K562 (cell line): ENCODE measurements at regions not wholly inside any gene's neighbourhood (a gene's known extent, or its start where the extent isn't known, plus 50 kb on each side); places are given as distances from the start of the nearest gene placed in this dataset.

ENCODE experiments used
- ATAC-seq: fragments of 200-7000 bp; cut with Tn5 transposase; 3 replicates; pipeline ENCODE4 v1.9.1; 2020; ENCODE audit warnings: moderate library complexity
- BruUV-seq: library from RNA; stranded (reverse); fragments of 400-500 nt; replicated peaks from 2 replicates; lab custom pipeline; 2021; lab: Mats Ljungman, UMichigan
- CTCF ChIA-PET: fragments of 300-600 bp; formaldehyde crosslinking; extraction: SDS; loops from one replicate; lab custom pipeline; 2021; ENCODE audit warnings: low intra/inter-chr PET ratio; lab: Yijun Ruan, JAX
- POLR2A ChIA-PET: fragments of 300-600, 350-650 bp; sonication (Branson Sonifier 250); formaldehyde crosslinking; extraction: SDS; loops from one replicate; lab custom pipeline; 2021; ENCODE audit warnings: antibody characterized with exemption, inconsistent platforms; lab: Yijun Ruan, JAX
- DNase-seq, 4 experiments: peaks; one replicate each; pipeline versions ENCODE4 v3.0.0 to v3.0.0-alpha.2; 2011 to 2018; ENCODE audit warnings: low spot score in 3 of 4, mixed read lengths in 3 of 4; ENCODE audit errors: extremely low read depth in 1 of 4
- FAIRE-seq: peaks from 2 replicates; lab custom pipeline; 2011; peaks lifted over from hg19 to GRCh38; lab: Jason Lieb, UNC
- H2AFZ ChIP-seq: 2 replicates; pipeline ENCODE4 v1.6.0; 2011; ENCODE audit warnings: low read depth, low read length, control low read depth, inconsistent platforms
- H3K27ac ChIP-seq: fragments of 200-600 bp; 3 replicates; pipeline ENCODE4 v1.8.0; 2011; ENCODE audit warnings: low read depth, mild to moderate bottlenecking, control low read depth, inconsistent platforms, low read length, moderate library complexity, mixed read lengths; ENCODE audit errors: extremely low read depth
- H3K27me3 ChIP-seq, 2 experiments: fragments of 300-600 bp in 1 of 2; 2 replicates in 1 of 2; 3 replicates in 1 of 2; pipeline versions ENCODE4 v1.6.0 to v1.8.0; 2011; ENCODE audit warnings: inconsistent platforms in 2 of 2, low read length in 2 of 2, mild to moderate bottlenecking in 1 of 2, mixed read lengths in 1 of 2, moderate library complexity in 1 of 2; ENCODE audit not compliant: control insufficient read depth in 2 of 2, insufficient read depth in 2 of 2
- H3K36me3 ChIP-seq: fragments of 300-600 bp; 3 replicates; pipeline ENCODE4 v1.8.0; 2011; ENCODE audit warnings: mild to moderate bottlenecking, low read length, inconsistent platforms; ENCODE audit not compliant: control insufficient read depth, insufficient read depth
- H3K4me1 ChIP-seq, 2 experiments: fragments of 200-600 bp in 1 of 2; replicated peaks in 1 of 2; 2 replicates in 1 of 2; 3 replicates in 1 of 2; pipeline versions ENCODE4 v1.5.1 to v1.8.0; 2011; ENCODE audit warnings: inconsistent platforms in 2 of 2, low read length in 2 of 2, mild to moderate bottlenecking in 1 of 2, mixed read lengths in 1 of 2, moderate library complexity in 1 of 2; ENCODE audit not compliant: control insufficient read depth in 2 of 2, insufficient read depth in 2 of 2
- H3K4me2 ChIP-seq: 2 replicates; pipeline ENCODE4 v1.6.1; 2011; ENCODE audit warnings: low read length, control low read depth, inconsistent platforms, mixed read lengths; ENCODE audit not compliant: insufficient read depth
- H3K4me3 ChIP-seq: fragments of 200-600 bp; sonication (generic), shearing (Covaris generic); 2 replicates; pipeline ENCODE4 v1.5.1; 2016; ENCODE audit warnings: control low read depth, inconsistent platforms
- H3K79me2 ChIP-seq: fragments of 200-600 bp; 3 replicates; pipeline ENCODE4 v1.8.0; 2011; ENCODE audit warnings: low read length, inconsistent platforms; ENCODE audit not compliant: control insufficient read depth, insufficient read depth
- H3K9ac ChIP-seq, 2 experiments: 2 replicates each; pipeline versions ENCODE4 v1.6.0 to v1.6.1; 2011; ENCODE audit warnings: low read depth in 2 of 2, low read length in 2 of 2, control low read depth in 1 of 2, inconsistent platforms in 1 of 2, mild to moderate bottlenecking in 1 of 2, mixed read lengths in 1 of 2; ENCODE audit not compliant: insufficient read depth in 1 of 2
- H3K9me1 ChIP-seq: one replicate; pipeline ENCODE4 v1.6.0; 2011; ENCODE audit warnings: inconsistent platforms, mild to moderate bottlenecking, low read length, moderate library complexity; ENCODE audit not compliant: control insufficient read depth, insufficient read depth
- H3K9me3 ChIP-seq: replicated peaks from 2 replicates; pipeline ENCODE4 v1.5.1; 2011; ENCODE audit warnings: low read depth, low read length, inconsistent platforms; ENCODE audit not compliant: control insufficient read depth, insufficient read depth
- H4K20me1 ChIP-seq: replicated peaks from 2 replicates; pipeline ENCODE4 v1.6.1; 2011; ENCODE audit warnings: low read length, inconsistent platforms, mixed read lengths; ENCODE audit not compliant: control insufficient read depth, insufficient read depth
- ETV5 ChIP-seq: sonication (generic); formaldehyde crosslinking; IDR thresholded peaks from 2 replicates; pipeline ENCODE4 v1.4.0; 2020; ENCODE audit warnings: low read depth, mild to moderate bottlenecking, missing genetic modification reagents
- EZH2 ChIP-seq: IDR thresholded peaks from 2 replicates; pipeline ENCODE4 v1.6.1; 2012; ENCODE audit warnings: low read depth, mild to moderate bottlenecking, inconsistent platforms, low read length, borderline replicate concordance
- NKRF ChIP-seq: fragments of 450-650 bp; IDR thresholded peaks from 2 replicates; pipeline ENCODE4 v1.6.1; 2016; ENCODE audit warnings: borderline replicate concordance
- POLR2A ChIP-seq: fragments of 450-650 bp; conservative IDR thresholded peaks from 2 replicates; pipeline ENCODE4 v1.6.1; 2016
- ZBTB49 ChIP-seq: sonication (generic); formaldehyde crosslinking; IDR thresholded peaks from 2 replicates; pipeline ENCODE4 v1.8.0; 2022; ENCODE audit warnings: missing genetic modification reagents, mild to moderate bottlenecking, borderline replicate concordance
- ZNF280B ChIP-seq: fragments of 250-450 bp; sonication (Bioruptor Pico); IDR thresholded peaks from 2 replicates; pipeline ENCODE4 v1.5.1; 2021; ENCODE audit warnings: mild to moderate bottlenecking
- ZNF444 ChIP-seq: fragments of 250-450 bp; sonication (Bioruptor Pico); IDR thresholded peaks from 2 replicates; pipeline ENCODE4 v1.4.0; 2020; ENCODE audit warnings: mild to moderate bottlenecking, moderate library complexity
- WGBS: fragments of 100-300 bp; shearing (Covaris generic); methylation state at CpG from one replicate; pipeline ENCODE4 v1.1.6; 2016; ENCODE audit warnings: low coverage, mixed read lengths; ENCODE audit not compliant: insufficient coverage; ENCODE audit errors: missing lambda C conversion rate; 5-methylcytosine and 5-hydroxymethylcytosine counted together
- in situ Hi-C: fragments of 300-500 bp; cut with MboI; formaldehyde crosslinking; loops from 4 replicates; pipeline ENCODE4 v1.15.0; 2018; ENCODE audit warnings: inconsistent platforms, mixed read lengths
- intact Hi-C: fragments of 100-400 bp; cut with micrococcal nuclease; formaldehyde crosslinking; loops from 2 replicates; pipeline ENCODE4 v1.14.2; 2022

DNA sequence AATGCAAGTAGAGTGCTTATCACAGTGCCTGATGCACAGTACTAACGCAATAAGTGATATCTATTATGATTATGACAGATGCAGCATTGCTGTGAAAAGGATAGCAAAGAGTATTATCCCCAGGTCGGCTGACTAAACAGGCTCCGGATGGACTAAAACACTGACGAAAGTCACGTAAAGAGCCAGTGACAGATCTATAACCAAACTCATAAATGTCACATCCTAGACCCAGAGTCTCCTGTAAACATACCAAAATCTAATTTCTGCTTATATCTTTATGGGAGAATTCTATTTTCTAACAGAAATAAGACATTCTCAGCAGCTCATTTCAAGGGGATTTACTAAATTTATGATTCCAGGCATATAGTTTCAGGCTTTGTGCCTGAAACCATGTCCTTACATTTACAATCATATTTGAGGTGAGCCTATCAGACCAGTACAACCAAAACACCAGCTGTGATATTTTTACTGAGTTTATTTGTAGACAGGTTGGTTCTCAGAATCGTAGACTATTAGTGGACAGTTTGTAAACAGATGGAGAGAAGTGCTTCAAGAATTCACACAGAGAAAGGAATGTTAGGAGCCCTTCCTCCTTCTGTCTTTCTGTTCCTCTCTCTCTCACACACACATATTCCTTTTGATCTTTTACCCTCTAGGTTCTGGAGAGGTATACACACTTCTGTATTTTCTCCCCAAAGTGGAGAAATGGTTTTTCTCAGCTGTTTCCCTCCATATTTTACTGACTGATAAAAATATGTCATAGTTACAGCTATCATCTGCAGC, 52.4 kb upstream of the WDR26 start:
- no peak for DNase-seq
- no TSS peak for BruUV-seq
- no peak overlapping the region for H3K4me2 ChIP-seq
- no peaks in the 10 kb centered on the region for H3K9me1 ChIP-seq
- FAIRE-seq: no peak
- H3K36me3 ChIP-seq: no peaks in the 10 kb centered on the region
- TF ChIP-seq ZBTB49: no peak
- no peak for TF ChIP-seq POLR2A
- no peak for TF ChIP-seq ZNF444
- TF ChIP-seq EZH2: no peak
- TF ChIP-seq ETV5: no peak
- no peak for TF ChIP-seq ZNF280B (CRISPR knock-in tag)
- TF ChIP-seq NKRF: no peak
- WGBS: 13% methylated on average over 6 of the region's 6 CpGs
- intact Hi-C loops (no loop called here), in situ Hi-C loops (no loop called here)
- ChIA-PET POLR2A (interaction anchor here (1.4 kb wide), 1 partner anchor 54 kb away, joined by 4 read pairs; no protein-coding TSS in a partner anchor), CTCF (no interaction called here)
- no peak overlapping the region for H3K9ac ChIP-seq
- no peak overlapping the region for H3K27ac ChIP-seq
- H3K4me1 ChIP-seq: no peaks in the 10 kb centered on the region; a peak in 1 of 5 replicates
- ATAC-seq: no peak
- H3K27me3 ChIP-seq: peaks cover 5 to 9% of the 10 kb centered on the region in 2 experiments; a peak in 2 of 5 replicates
- H2AFZ ChIP-seq: no peak overlapping the region
- H4K20me1 ChIP-seq: no peaks in the 10 kb centered on the region
- H3K9me3 ChIP-seq: no peaks in the 10 kb centered on the region
- no peak overlapping the region for H3K4me3 ChIP-seq
- H3K79me2 ChIP-seq: no peaks in the 10 kb centered on the region
